AG04449 (cell line): ENCODE measurements at regions not wholly inside any gene's neighbourhood (a gene's known extent, or its start where the extent isn't known, plus 50 kb on each side); places are given as distances from the start of the nearest gene placed in this dataset.

ENCODE experiments used
- CTCF ChIA-PET: fragments of 350-600 bp; formaldehyde crosslinking; extraction: SDS; loops from one replicate; lab custom pipeline; 2021; ENCODE audit warnings: antibody characterized with exemption; lab: Yijun Ruan, JAX
- POLR2A ChIA-PET: fragments of 400-600, 350-600 bp; formaldehyde crosslinking; extraction: SDS; loops from one replicate; lab custom pipeline; 2020; ENCODE audit warnings: antibody characterized with exemption, inconsistent platforms; lab: Yijun Ruan, JAX
- DNase-seq: peaks from one replicate; pipeline ENCODE4 v3.0.0-alpha.2; 2010; ENCODE audit warnings: low read depth, low spot score
- H3K4me3 ChIP-seq: 2 replicates; pipeline ENCODE4 v1.5.1; 2011; ENCODE audit warnings: low read depth, mild to moderate bottlenecking, control low read depth, low read length
- TF ChIP-seq, protein P1 (sequence below): IDR thresholded peaks from one replicate; pipeline ENCODE4 v1.5.1; 2011; ENCODE audit warnings: mild to moderate bottlenecking, moderate library complexity, low read length, control low read depth, inconsistent platforms; ENCODE audit not compliant: insufficient read depth; ENCODE audit errors: missing control alignments

- CTCF ChIA-PET: no interaction called here
- DNase-seq: no peak
- no peak overlapping the region for H3K4me3 ChIP-seq
- POLR2A ChIA-PET: no interaction called here
- TF ChIP-seq, protein P1, sequence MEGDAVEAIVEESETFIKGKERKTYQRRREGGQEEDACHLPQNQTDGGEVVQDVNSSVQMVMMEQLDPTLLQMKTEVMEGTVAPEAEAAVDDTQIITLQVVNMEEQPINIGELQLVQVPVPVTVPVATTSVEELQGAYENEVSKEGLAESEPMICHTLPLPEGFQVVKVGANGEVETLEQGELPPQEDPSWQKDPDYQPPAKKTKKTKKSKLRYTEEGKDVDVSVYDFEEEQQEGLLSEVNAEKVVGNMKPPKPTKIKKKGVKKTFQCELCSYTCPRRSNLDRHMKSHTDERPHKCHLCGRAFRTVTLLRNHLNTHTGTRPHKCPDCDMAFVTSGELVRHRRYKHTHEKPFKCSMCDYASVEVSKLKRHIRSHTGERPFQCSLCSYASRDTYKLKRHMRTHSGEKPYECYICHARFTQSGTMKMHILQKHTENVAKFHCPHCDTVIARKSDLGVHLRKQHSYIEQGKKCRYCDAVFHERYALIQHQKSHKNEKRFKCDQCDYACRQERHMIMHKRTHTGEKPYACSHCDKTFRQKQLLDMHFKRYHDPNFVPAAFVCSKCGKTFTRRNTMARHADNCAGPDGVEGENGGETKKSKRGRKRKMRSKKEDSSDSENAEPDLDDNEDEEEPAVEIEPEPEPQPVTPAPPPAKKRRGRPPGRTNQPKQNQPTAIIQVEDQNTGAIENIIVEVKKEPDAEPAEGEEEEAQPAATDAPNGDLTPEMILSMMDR: no peak
These were observed 64.1 kb upstream of the SPOCK1 start for GRCh38 chr5:137563301-137563645.

- DNase-seq: no peak
- ChIA-PET POLR2A (no interaction called here), CTCF (interaction anchor here (0.8 to 1.6 kb wide), 5 partner anchors 61 to 241 kb away, joined by 3 to 7 read pairs (median 4); partner anchors contain the start of gene SPOCK1)
- no peak overlapping the region for H3K4me3 ChIP-seq
- TF ChIP-seq, protein P1: no peak
These were observed 62.5 kb upstream of the SPOCK1 start for GRCh38 chr5:137561608-137562007.

GRCh38 chr5:137560420-137560819 is 61.3 kb upstream of the SPOCK1 start:
- no peak overlapping the region for H3K4me3 ChIP-seq
- TF ChIP-seq, protein P1: no peak
- no peak for DNase-seq
- CTCF ChIA-PET: interaction anchor here (1.2 to 1.3 kb wide), 2 partner anchors 61 to 240 kb away, joined by 4 to 5 read pairs; partner anchors contain the start of gene SPOCK1
- POLR2A ChIA-PET: no interaction called here
